ENCODE measurements at regions not wholly inside any gene's neighbourhood (a gene's known extent, or its start where the extent isn't known, plus 50 kb on each side); places are given as distances from the start of the nearest gene placed in this dataset.

- TF ChIP-seq, protein P1, sequence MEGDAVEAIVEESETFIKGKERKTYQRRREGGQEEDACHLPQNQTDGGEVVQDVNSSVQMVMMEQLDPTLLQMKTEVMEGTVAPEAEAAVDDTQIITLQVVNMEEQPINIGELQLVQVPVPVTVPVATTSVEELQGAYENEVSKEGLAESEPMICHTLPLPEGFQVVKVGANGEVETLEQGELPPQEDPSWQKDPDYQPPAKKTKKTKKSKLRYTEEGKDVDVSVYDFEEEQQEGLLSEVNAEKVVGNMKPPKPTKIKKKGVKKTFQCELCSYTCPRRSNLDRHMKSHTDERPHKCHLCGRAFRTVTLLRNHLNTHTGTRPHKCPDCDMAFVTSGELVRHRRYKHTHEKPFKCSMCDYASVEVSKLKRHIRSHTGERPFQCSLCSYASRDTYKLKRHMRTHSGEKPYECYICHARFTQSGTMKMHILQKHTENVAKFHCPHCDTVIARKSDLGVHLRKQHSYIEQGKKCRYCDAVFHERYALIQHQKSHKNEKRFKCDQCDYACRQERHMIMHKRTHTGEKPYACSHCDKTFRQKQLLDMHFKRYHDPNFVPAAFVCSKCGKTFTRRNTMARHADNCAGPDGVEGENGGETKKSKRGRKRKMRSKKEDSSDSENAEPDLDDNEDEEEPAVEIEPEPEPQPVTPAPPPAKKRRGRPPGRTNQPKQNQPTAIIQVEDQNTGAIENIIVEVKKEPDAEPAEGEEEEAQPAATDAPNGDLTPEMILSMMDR (IDR thresholded peaks at IDR 0.05), result no peak
- TF ChIP-seq POLR2A (IDR thresholded peaks at IDR 0.05) (no peak), POLR2AphosphoS5 (IDR thresholded peaks at IDR 0.05) (no peak)
Measured at GRCh38 chr14:89589400-89590118, 172.5 kb upstream of the FOXN3 start.

All from suprapubic skin (tissue), 4 donors.